Nephron progenitor cell (in vitro differentiated cells): ENCODE measurements at regions not wholly inside any gene's neighbourhood (a gene's known extent, or its start where the extent isn't known, plus 50 kb on each side); places are given as distances from the start of the nearest gene placed in this dataset.

Experiments
- DNase-seq: peaks from one replicate; pipeline ENCODE4 v3.0.0; 2021
- H3K27ac Mint-ChIP-seq: 2 replicates; pipeline ENCODE4 v1.8.0; 2021; ENCODE audit warnings: mild to moderate bottlenecking, moderate library complexity, mixed read lengths
- H3K27me3 Mint-ChIP-seq: 2 replicates; pipeline ENCODE4 v1.8.0; 2021; ENCODE audit warnings: mild to moderate bottlenecking, low read depth, mixed read lengths; ENCODE audit not compliant: poor library complexity
- H3K36me3 Mint-ChIP-seq: 2 replicates; pipeline ENCODE4 v1.8.0; 2021; ENCODE audit warnings: low read depth, mixed read lengths
- H3K4me1 Mint-ChIP-seq: 2 replicates; pipeline ENCODE4 v1.8.0; 2021; ENCODE audit warnings: mixed read lengths
- H3K4me3 Mint-ChIP-seq: 2 replicates; pipeline ENCODE4 v1.8.0; 2021; ENCODE audit warnings: mild to moderate bottlenecking, moderate library complexity, mixed read lengths
- H3K9me3 Mint-ChIP-seq: 2 replicates; pipeline ENCODE4 v1.8.0; 2021; ENCODE audit warnings: mild to moderate bottlenecking, moderate library complexity, mixed read lengths
- CTCF ChIP-seq: fragments of 200-600 bp; sonication (generic); IDR thresholded peaks from 2 replicates; pipeline ENCODE4 v1.5.0; 2021; ENCODE audit warnings: antibody characterized with exemption

GRCh38 chr14:96629558-96630222 lies 127.5 kb downstream of the PAPOLA start:
- H3K9me3 Mint-ChIP-seq, result no peaks in the 10 kb centered on the region
- H3K4me1 Mint-ChIP-seq, result peaks cover 16% of the 10 kb centered on the region
- no peak overlapping the region for H3K4me3 Mint-ChIP-seq
- H3K36me3 Mint-ChIP-seq, result no peaks in the 10 kb centered on the region
- no peak for DNase-seq
- no peak for TF ChIP-seq CTCF
- H3K27ac Mint-ChIP-seq, result no peak overlapping the region
- H3K27me3 Mint-ChIP-seq, result peaks cover 16% of the 10 kb centered on the region

- Mint-ChIP-seq H3K4me3 (no peak overlapping the region), H3K9me3 (no peaks in the 10 kb centered on the region), H3K4me1 (peaks cover 12% of the 10 kb centered on the region), H3K27me3 (peaks cover 20% of the 10 kb centered on the region), H3K36me3 (no peaks in the 10 kb centered on the region), H3K27ac (no peak overlapping the region)
- DNase-seq, result no peak
- no peak for TF ChIP-seq CTCF
These were observed 128.1 kb downstream of the PAPOLA start for GRCh38 chr14:96630281-96630680.

- H3K4me1 Mint-ChIP-seq, result peaks cover 5% of the 10 kb centered on the region
- H3K27me3 Mint-ChIP-seq, result peaks cover 12% of the 10 kb centered on the region
- no peak overlapping the region for H3K4me3 Mint-ChIP-seq
- H3K9me3 Mint-ChIP-seq, result no peaks in the 10 kb centered on the region
- no peak for TF ChIP-seq CTCF
- H3K27ac Mint-ChIP-seq, result no peak overlapping the region
- no peaks in the 10 kb centered on the region for H3K36me3 Mint-ChIP-seq
- no peak for DNase-seq
These were observed 128.8 kb downstream of the PAPOLA start for GRCh38 chr14:96631030-96631429.

GRCh38 chr14:96631621-96632362 lies 129.6 kb downstream of the PAPOLA start:
- H3K36me3 Mint-ChIP-seq, result no peaks in the 10 kb centered on the region
- no peak overlapping the region for H3K4me3 Mint-ChIP-seq
- no peaks in the 10 kb centered on the region for H3K9me3 Mint-ChIP-seq
- H3K4me1 Mint-ChIP-seq, result no peaks in the 10 kb centered on the region
- peak overlapping the region; percentile 44 for H3K27ac Mint-ChIP-seq
- DNase-seq, result no peak
- TF ChIP-seq CTCF, result no peak
- H3K27me3 Mint-ChIP-seq, result peaks cover 16% of the 10 kb centered on the region

GRCh38 chr14:96632363-96632758 lies 130.2 kb downstream of the PAPOLA start:
- no peaks in the 10 kb centered on the region for H3K9me3 Mint-ChIP-seq
- TF ChIP-seq CTCF, result no peak
- peaks cover 18% of the 10 kb centered on the region for H3K27me3 Mint-ChIP-seq
- no peak overlapping the region for H3K27ac Mint-ChIP-seq
- DNase-seq, result no peak
- no peaks in the 10 kb centered on the region for H3K4me1 Mint-ChIP-seq
- H3K36me3 Mint-ChIP-seq, result no peaks in the 10 kb centered on the region
- no peak overlapping the region for H3K4me3 Mint-ChIP-seq

- no peak for TF ChIP-seq CTCF
- no peak for DNase-seq
- Mint-ChIP-seq H3K27ac (no peak overlapping the region), H3K4me3 (no peak overlapping the region), H3K36me3 (no peaks in the 10 kb centered on the region), H3K9me3 (no peaks in the 10 kb centered on the region), H3K27me3 (peaks cover 18% of the 10 kb centered on the region), H3K4me1 (no peaks in the 10 kb centered on the region)
These were observed 130.9 kb downstream of the PAPOLA start for GRCh38 chr14:96633096-96633495.
